IMR-90 (cell line): ENCODE measurements at regions not wholly inside any gene's neighbourhood (a gene's known extent, or its start where the extent isn't known, plus 50 kb on each side); places are given as distances from the start of the nearest gene placed in this dataset.

ENCODE experiments used
- ATAC-seq: fragments of 200-7000 bp; cut with Tn5 transposase; 2 replicates; pipeline ENCODE4 v1.9.1; 2020; ENCODE audit warnings: low read depth, mild to moderate bottlenecking, moderate library complexity
- BruUV-seq: library from RNA; stranded (reverse); fragments of 400-500 nt; replicated peaks from 2 replicates; lab custom pipeline; 2021; lab: Mats Ljungman, UMichigan
- CTCF ChIA-PET: fragments of 300-600 bp; formaldehyde crosslinking; extraction: SDS; loops from one replicate; lab custom pipeline; 2021; ENCODE audit warnings: antibody characterized with exemption; lab: Yijun Ruan, JAX
- POLR2A ChIA-PET: fragments of 300-600 bp; sonication (Branson Sonifier 250); formaldehyde crosslinking; loops from one replicate; lab custom pipeline; 2022; ENCODE audit warnings: antibody characterized with exemption; ENCODE audit not compliant: unreplicated experiment; lab: Charles Lee
- DNase-seq: peaks from one replicate; pipeline ENCODE4 v3.0.0; 2013
- H2AFZ ChIP-seq: replicated peaks from 2 replicates; pipeline ENCODE3; 2013; ENCODE audit warnings: low read length, mild to moderate bottlenecking; ENCODE audit not compliant: poor library complexity
- H2AK5ac ChIP-seq: 2 replicates; pipeline ENCODE4 v1.6.1; 2013; ENCODE audit warnings: low read depth, low read length, inconsistent platforms
- H2AK9ac ChIP-seq: replicated peaks from 2 replicates; pipeline ENCODE3; 2013; ENCODE audit warnings: mild to moderate bottlenecking, low read depth, low read length, moderate library complexity; ENCODE audit not compliant: poor library complexity
- H2BK120ac ChIP-seq: 2 replicates; pipeline ENCODE4 v1.6.1; 2013; ENCODE audit warnings: low read depth, low read length, inconsistent platforms
- H2BK15ac ChIP-seq: 3 replicates; pipeline ENCODE4 v1.6.1; 2013; ENCODE audit warnings: low read depth, low read length, inconsistent platforms
- H2BK20ac ChIP-seq: 2 replicates; pipeline ENCODE4 v1.6.1; 2013; ENCODE audit warnings: low read depth, mild to moderate bottlenecking, inconsistent platforms, low read length, moderate library complexity
- H2BK5ac ChIP-seq: 2 replicates; pipeline ENCODE4 v1.6.1; 2013; ENCODE audit warnings: mild to moderate bottlenecking, low read depth, low read length, inconsistent platforms; ENCODE audit not compliant: poor library complexity, severe bottlenecking
- H3K14ac ChIP-seq: replicated peaks from 2 replicates; pipeline ENCODE4 v1.6.1; 2013; ENCODE audit warnings: low read depth, low read length, inconsistent platforms
- H3K18ac ChIP-seq: 2 replicates; pipeline ENCODE4 v1.6.1; 2013; ENCODE audit warnings: low read depth, low read length, control low read depth
- H3K23ac ChIP-seq: 2 replicates; pipeline ENCODE4 v1.6.1; 2013; ENCODE audit warnings: low read depth, low read length, inconsistent platforms
- H3K27ac ChIP-seq: 2 replicates; pipeline ENCODE4 v1.5.1; 2013; ENCODE audit warnings: mild to moderate bottlenecking, control low read depth, low read length; ENCODE audit not compliant: insufficient read depth
- H3K27me3 ChIP-seq: 2 replicates; pipeline ENCODE4 v1.6.1; 2013; ENCODE audit warnings: low read length; ENCODE audit not compliant: control insufficient read depth, insufficient read depth
- H3K36me3 ChIP-seq: 2 replicates; pipeline ENCODE4 v1.6.1; 2013; ENCODE audit warnings: low read length, mixed read lengths; ENCODE audit not compliant: control insufficient read depth, insufficient read depth
- H3K4ac ChIP-seq: 2 replicates; pipeline ENCODE4 v1.6.1; 2013; ENCODE audit warnings: low read depth, low read length, inconsistent platforms
- H3K4me1 ChIP-seq: 2 replicates; pipeline ENCODE4 v1.6.1; 2013; ENCODE audit warnings: low read length, mixed read lengths; ENCODE audit not compliant: control insufficient read depth, insufficient read depth
- H3K4me2 ChIP-seq: 2 replicates; pipeline ENCODE4 v1.6.1; 2013; ENCODE audit warnings: low read depth, mild to moderate bottlenecking, control low read depth, low read length, moderate library complexity
- H3K4me3 ChIP-seq: 2 replicates; pipeline ENCODE4 v1.5.1; 2013; ENCODE audit warnings: low read depth, mild to moderate bottlenecking, control low read depth, low read length, moderate library complexity; ENCODE audit not compliant: insufficient read depth
- H3K56ac ChIP-seq: 2 replicates; pipeline ENCODE4 v1.6.1; 2013; ENCODE audit warnings: low read length, inconsistent platforms; ENCODE audit not compliant: insufficient read depth; ENCODE audit errors: extremely low read depth
- H3K79me1 ChIP-seq, 2 experiments: 2 replicates each; pipeline ENCODE4 v1.6.1; 2013; ENCODE audit warnings: low read length in 2 of 2, inconsistent platforms in 1 of 2, low read depth in 1 of 2
- H3K9ac ChIP-seq: 2 replicates; pipeline ENCODE4 v1.6.1; 2013; ENCODE audit warnings: low read depth, low read length, control low read depth
- H3K9me1 ChIP-seq: 2 replicates; pipeline ENCODE4 v1.6.1; 2013; ENCODE audit warnings: low read length, inconsistent platforms; ENCODE audit not compliant: insufficient read depth
- H3K9me3 ChIP-seq: 2 replicates; pipeline ENCODE4 v1.6.1; 2013; ENCODE audit warnings: low read length; ENCODE audit not compliant: control insufficient read depth, insufficient read depth
- H4K20me1 ChIP-seq: 2 replicates; pipeline ENCODE4 v1.6.1; 2013; ENCODE audit warnings: low read length, inconsistent platforms; ENCODE audit not compliant: insufficient read depth
- H4K5ac ChIP-seq: 2 replicates; pipeline ENCODE4 v1.6.1; 2013; ENCODE audit warnings: mild to moderate bottlenecking, low read depth, low read length, control low read depth
- H4K8ac ChIP-seq, 2 experiments: 2 replicates each; pipeline ENCODE4 v1.6.1; 2013; ENCODE audit warnings: low read depth in 2 of 2, low read length in 2 of 2, control low read depth in 1 of 2, inconsistent platforms in 1 of 2
- H4K91ac ChIP-seq: 2 replicates; pipeline ENCODE4 v1.6.1; 2013; ENCODE audit warnings: low read depth, low read length, inconsistent platforms; ENCODE audit not compliant: insufficient read depth
- BHLHE40 ChIP-seq: fragments of 150-350 bp; IDR thresholded peaks from 2 replicates; pipeline ENCODE4 v1.6.1; 2016; ENCODE audit warnings: mild to moderate bottlenecking, low read depth, low read length
- CEBPB ChIP-seq: IDR thresholded peaks from 2 replicates; pipeline ENCODE4 v1.6.1; 2012; ENCODE audit warnings: low read depth, low read length, improper control_type of control experiment
- CHD1 ChIP-seq: IDR thresholded peaks from 2 replicates; pipeline ENCODE4 v1.6.1; 2012; ENCODE audit warnings: low read depth, low read length, improper control_type of control experiment
- MXI1 ChIP-seq: IDR thresholded peaks from 2 replicates; pipeline ENCODE4 v1.6.1; 2012; ENCODE audit warnings: low read depth, mild to moderate bottlenecking, low read length, moderate library complexity, borderline replicate concordance
- NFE2L2 ChIP-seq: fragments of 150-350 bp; IDR thresholded peaks from 2 replicates; pipeline ENCODE4 v1.6.1; 2016; ENCODE audit warnings: low read depth, mild to moderate bottlenecking, low read length
- RCOR1 ChIP-seq: IDR thresholded peaks from 2 replicates; pipeline ENCODE4 v1.6.1; 2012; ENCODE audit warnings: mild to moderate bottlenecking, low read length, improper control_type of control experiment; ENCODE audit not compliant: insufficient replicate concordance
- RFX5 ChIP-seq: IDR thresholded peaks from 2 replicates; pipeline ENCODE4 v1.8.0; 2012; ENCODE audit warnings: low read depth, mild to moderate bottlenecking, low read length, moderate library complexity
- SMC3 ChIP-seq: fragments of 150-350 bp; IDR thresholded peaks from 2 replicates; pipeline ENCODE4 v1.6.1; 2016; ENCODE audit warnings: low read depth, mild to moderate bottlenecking, antibody characterized with exemption, low read length, moderate library complexity
- WGBS, 2 experiments: methylation state at CpG; one replicate each; pipeline versions ENCODE4 v1.1.5 to v1.1.7; 2013; ENCODE audit warnings: missing lambda C conversion rate in 2 of 2; ENCODE audit not compliant: insufficient read length in 1 of 2; ENCODE audit errors: extremely low coverage in 2 of 2; 5-methylcytosine and 5-hydroxymethylcytosine counted together
- dilution Hi-C: fragments of 300-500 bp; cut with HindIII; formaldehyde crosslinking; loops from one replicate; pipeline ENCODE4 v1.14.3; 2018; ENCODE audit warnings: low sequenced_read_pairs; ENCODE audit not compliant: unreplicated experiment
- in situ Hi-C: fragments of 300-500 bp; cut with MboI; formaldehyde crosslinking; loops from 3 replicates; pipeline ENCODE4 v1.14.3; 2019; ENCODE audit warnings: low sequenced_read_pairs, inconsistent platforms, mixed read lengths
- intact Hi-C: fragments of 100-400 bp; cut with micrococcal nuclease; formaldehyde crosslinking; loops from 2 replicates; pipeline ENCODE4 v1.10.0; 2022
- TF ChIP-seq, protein P1 (sequence below): fragments of 150-350 bp; IDR thresholded peaks from 2 replicates; pipeline ENCODE4 v1.6.1; 2017; ENCODE audit warnings: mild to moderate bottlenecking, antibody characterized with exemption, low read length, low read depth
- TF ChIP-seq, protein P2 (sequence below): conservative IDR thresholded peaks from 2 replicates; pipeline ENCODE4 v1.5.1; 2012; ENCODE audit warnings: mild to moderate bottlenecking, low read depth, low read length, improper control_type of control experiment

DNA sequence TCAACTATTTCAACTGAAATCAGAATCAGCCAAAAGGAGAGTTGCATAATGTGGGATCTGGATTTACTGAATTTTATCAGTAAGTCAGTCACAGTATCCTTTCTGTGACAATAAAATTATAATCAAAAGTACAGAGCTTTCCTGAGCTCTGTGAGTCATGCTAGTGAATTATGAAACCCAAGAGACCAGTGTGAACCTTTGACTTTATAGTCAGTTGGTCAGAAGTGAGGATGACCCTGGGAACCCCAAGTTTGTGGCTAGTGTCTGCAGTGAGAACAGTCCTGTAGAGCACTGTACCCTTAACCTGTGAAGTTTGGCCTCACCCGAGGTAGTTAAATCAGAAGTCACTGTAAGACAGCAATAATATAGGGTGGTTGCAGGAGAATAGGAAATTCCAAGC, 381.7 kb downstream of the CDH19 start:
- no peak overlapping the region for H3K4me3 ChIP-seq
- no peak overlapping the region for H4K91ac ChIP-seq
- no peaks in the 10 kb centered on the region for H4K20me1 ChIP-seq
- H3K4me1 ChIP-seq: no peaks in the 10 kb centered on the region
- H3K56ac ChIP-seq: no peak overlapping the region
- in situ Hi-C loops (no loop called here), dilution Hi-C loops (no loop called here), intact Hi-C loops (no loop called here)
- no peak for DNase-seq
- no peak overlapping the region for H3K18ac ChIP-seq
- H2BK120ac ChIP-seq: no peak overlapping the region
- H3K36me3 ChIP-seq: no peaks in the 10 kb centered on the region
- no peak overlapping the region for H3K4me2 ChIP-seq
- no TSS peak for BruUV-seq
- POLR2A ChIA-PET: no interaction called here
- H2BK15ac ChIP-seq: no peak overlapping the region
- TF ChIP-seq RFX5 (no peak), SMC3 (no peak), MXI1 (no peak), CEBPB (no peak), RCOR1 (no peak), BHLHE40 (no peak), CHD1 (no peak), NFE2L2 (no peak)
- TF ChIP-seq, protein P1, sequence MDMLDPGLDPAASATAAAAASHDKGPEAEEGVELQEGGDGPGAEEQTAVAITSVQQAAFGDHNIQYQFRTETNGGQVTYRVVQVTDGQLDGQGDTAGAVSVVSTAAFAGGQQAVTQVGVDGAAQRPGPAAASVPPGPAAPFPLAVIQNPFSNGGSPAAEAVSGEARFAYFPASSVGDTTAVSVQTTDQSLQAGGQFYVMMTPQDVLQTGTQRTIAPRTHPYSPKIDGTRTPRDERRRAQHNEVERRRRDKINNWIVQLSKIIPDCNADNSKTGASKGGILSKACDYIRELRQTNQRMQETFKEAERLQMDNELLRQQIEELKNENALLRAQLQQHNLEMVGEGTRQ: no peak
- TF ChIP-seq, protein P2, sequence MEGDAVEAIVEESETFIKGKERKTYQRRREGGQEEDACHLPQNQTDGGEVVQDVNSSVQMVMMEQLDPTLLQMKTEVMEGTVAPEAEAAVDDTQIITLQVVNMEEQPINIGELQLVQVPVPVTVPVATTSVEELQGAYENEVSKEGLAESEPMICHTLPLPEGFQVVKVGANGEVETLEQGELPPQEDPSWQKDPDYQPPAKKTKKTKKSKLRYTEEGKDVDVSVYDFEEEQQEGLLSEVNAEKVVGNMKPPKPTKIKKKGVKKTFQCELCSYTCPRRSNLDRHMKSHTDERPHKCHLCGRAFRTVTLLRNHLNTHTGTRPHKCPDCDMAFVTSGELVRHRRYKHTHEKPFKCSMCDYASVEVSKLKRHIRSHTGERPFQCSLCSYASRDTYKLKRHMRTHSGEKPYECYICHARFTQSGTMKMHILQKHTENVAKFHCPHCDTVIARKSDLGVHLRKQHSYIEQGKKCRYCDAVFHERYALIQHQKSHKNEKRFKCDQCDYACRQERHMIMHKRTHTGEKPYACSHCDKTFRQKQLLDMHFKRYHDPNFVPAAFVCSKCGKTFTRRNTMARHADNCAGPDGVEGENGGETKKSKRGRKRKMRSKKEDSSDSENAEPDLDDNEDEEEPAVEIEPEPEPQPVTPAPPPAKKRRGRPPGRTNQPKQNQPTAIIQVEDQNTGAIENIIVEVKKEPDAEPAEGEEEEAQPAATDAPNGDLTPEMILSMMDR: no peak
- H2BK20ac ChIP-seq: no peak overlapping the region
- H2AFZ ChIP-seq: no peak overlapping the region
- peaks cover 6% of the 10 kb centered on the region for H3K9me3 ChIP-seq
- H3K14ac ChIP-seq: no peak overlapping the region
- no peak overlapping the region for H2BK5ac ChIP-seq
- H3K79me1 ChIP-seq: no peaks in the 10 kb centered on the region
- H3K27me3 ChIP-seq: no peaks in the 10 kb centered on the region
- no peak for ATAC-seq
- no peak overlapping the region for H2AK9ac ChIP-seq
- H3K4ac ChIP-seq: no peak overlapping the region
- no peak overlapping the region for H4K5ac ChIP-seq
- no peaks in the 10 kb centered on the region for H3K9me1 ChIP-seq
- no peak overlapping the region for H3K27ac ChIP-seq
- no peak overlapping the region for H3K23ac ChIP-seq
- no peak overlapping the region for H2AK5ac ChIP-seq
- H3K9ac ChIP-seq: no peak overlapping the region
- H4K8ac ChIP-seq: no peak overlapping the region
- WGBS, 2 experiments: no CpG with 5 or more reads among the region's 1 CpG
- CTCF ChIA-PET: no interaction called here
